Endodermal cell (in vitro differentiated cells): ENCODE measurements at regions not wholly inside any gene's neighbourhood (a gene's known extent, or its start where the extent isn't known, plus 50 kb on each side); places are given as distances from the start of the nearest gene placed in this dataset.

Source experiments
- DNase-seq: peaks from one replicate; pipeline ENCODE4 v3.0.0-alpha.2; 2017
- H3K27ac ChIP-seq: 2 replicates; pipeline ENCODE4 v1.5.1; 2013; ENCODE audit warnings: mild to moderate bottlenecking, low read depth, low read length, moderate library complexity
- H3K27me3 ChIP-seq: 2 replicates; pipeline ENCODE4 v1.6.1; 2013; ENCODE audit warnings: mild to moderate bottlenecking, low read length, moderate library complexity; ENCODE audit not compliant: insufficient read depth, control insufficient read depth, poor library complexity, severe bottlenecking
- H3K36me3 ChIP-seq: 2 replicates; pipeline ENCODE4 v1.7.0; 2013; ENCODE audit warnings: mild to moderate bottlenecking, low read length, moderate library complexity; ENCODE audit not compliant: control insufficient read depth, insufficient read depth
- H3K4me1 ChIP-seq: one replicate; pipeline ENCODE4 v1.7.0; 2013; ENCODE audit warnings: low read length; ENCODE audit not compliant: control insufficient read depth, insufficient read depth
- H3K4me3 ChIP-seq: 2 replicates; pipeline ENCODE4 v1.5.1; 2013; ENCODE audit warnings: mild to moderate bottlenecking, low read length, moderate library complexity
- H3K9ac ChIP-seq: 2 replicates; pipeline ENCODE4 v1.6.1; 2013; ENCODE audit warnings: mild to moderate bottlenecking, low read length, moderate library complexity; ENCODE audit not compliant: poor library complexity, severe bottlenecking; ENCODE audit errors: extremely low read depth
- H3K9me3 ChIP-seq: 2 replicates; pipeline ENCODE4 v1.6.1; 2013; ENCODE audit warnings: mild to moderate bottlenecking, low read length, moderate library complexity; ENCODE audit not compliant: control insufficient read depth
- H3K27ac Mint-ChIP-seq: 2 replicates; pipeline ENCODE4 v1.8.0; 2020; ENCODE audit warnings: mixed read lengths
- H3K27me3 Mint-ChIP-seq: 2 replicates; pipeline ENCODE4 v1.8.0; 2021; ENCODE audit warnings: mild to moderate bottlenecking, mixed read lengths; ENCODE audit not compliant: insufficient read depth
- H3K36me3 Mint-ChIP-seq: 2 replicates; pipeline ENCODE4 v1.8.0; 2020; ENCODE audit warnings: low read depth, mixed read lengths
- H3K4me1 Mint-ChIP-seq: 2 replicates; pipeline ENCODE4 v1.8.0; 2020; ENCODE audit warnings: mixed read lengths
- H3K4me3 Mint-ChIP-seq: 2 replicates; pipeline ENCODE4 v1.8.0; 2020; ENCODE audit warnings: mild to moderate bottlenecking, moderate library complexity, mixed read lengths
- H3K9me3 Mint-ChIP-seq: 2 replicates; pipeline ENCODE4 v1.8.0; 2020; ENCODE audit warnings: mild to moderate bottlenecking, mixed read lengths
- WGBS, 2 experiments: methylation state at CpG; one replicate each; pipeline versions ENCODE4 v1.1.5 to v1.1.7; 2013; ENCODE audit warnings: missing lambda C conversion rate in 2 of 2, mixed read lengths in 1 of 2; ENCODE audit not compliant: insufficient coverage in 1 of 2, insufficient read length in 1 of 2; 5-methylcytosine and 5-hydroxymethylcytosine counted together
- TF ChIP-seq, protein P1 (sequence below): fragments of 200-600 bp; sonication (generic); conservative IDR thresholded peaks from 2 replicates; pipeline ENCODE4 v1.5.0; 2021; ENCODE audit warnings: antibody characterized with exemption, mild to moderate bottlenecking

DNA sequence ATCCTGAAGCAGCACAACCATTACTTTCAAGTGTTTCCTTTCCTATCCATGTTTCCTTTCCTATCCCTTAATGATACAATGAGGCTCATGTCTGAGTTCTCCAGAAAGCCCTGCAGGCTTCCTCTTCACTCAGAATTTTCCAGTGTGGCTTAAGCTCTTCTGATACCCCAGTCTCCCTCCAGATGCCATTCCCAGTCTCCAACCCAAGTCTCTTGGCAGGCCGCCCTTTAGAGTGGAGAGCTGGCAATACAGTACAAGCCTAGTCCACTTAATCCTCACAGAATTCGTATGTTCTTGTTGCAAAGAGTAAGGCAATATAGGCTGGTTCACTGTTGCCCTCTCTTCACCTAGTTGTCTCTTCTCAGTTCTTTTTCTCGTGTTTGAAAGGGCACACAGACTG lies 503.9 kb upstream of the MDFIC2 start:
- no peak overlapping the region for H3K9ac ChIP-seq
- no peaks in the 10 kb centered on the region for H3K27me3 Mint-ChIP-seq
- H3K36me3 ChIP-seq, result no peaks in the 10 kb centered on the region
- H3K36me3 Mint-ChIP-seq, result no peaks in the 10 kb centered on the region
- H3K4me1 Mint-ChIP-seq, result no peaks in the 10 kb centered on the region
- TF ChIP-seq, protein P1, sequence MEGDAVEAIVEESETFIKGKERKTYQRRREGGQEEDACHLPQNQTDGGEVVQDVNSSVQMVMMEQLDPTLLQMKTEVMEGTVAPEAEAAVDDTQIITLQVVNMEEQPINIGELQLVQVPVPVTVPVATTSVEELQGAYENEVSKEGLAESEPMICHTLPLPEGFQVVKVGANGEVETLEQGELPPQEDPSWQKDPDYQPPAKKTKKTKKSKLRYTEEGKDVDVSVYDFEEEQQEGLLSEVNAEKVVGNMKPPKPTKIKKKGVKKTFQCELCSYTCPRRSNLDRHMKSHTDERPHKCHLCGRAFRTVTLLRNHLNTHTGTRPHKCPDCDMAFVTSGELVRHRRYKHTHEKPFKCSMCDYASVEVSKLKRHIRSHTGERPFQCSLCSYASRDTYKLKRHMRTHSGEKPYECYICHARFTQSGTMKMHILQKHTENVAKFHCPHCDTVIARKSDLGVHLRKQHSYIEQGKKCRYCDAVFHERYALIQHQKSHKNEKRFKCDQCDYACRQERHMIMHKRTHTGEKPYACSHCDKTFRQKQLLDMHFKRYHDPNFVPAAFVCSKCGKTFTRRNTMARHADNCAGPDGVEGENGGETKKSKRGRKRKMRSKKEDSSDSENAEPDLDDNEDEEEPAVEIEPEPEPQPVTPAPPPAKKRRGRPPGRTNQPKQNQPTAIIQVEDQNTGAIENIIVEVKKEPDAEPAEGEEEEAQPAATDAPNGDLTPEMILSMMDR, result no peak
- 83 to 93% methylated on average over 2 to 3 of the region's 3 CpGs for WGBS, 2 experiments
- DNase-seq, result no peak
- no peak overlapping the region for H3K27ac Mint-ChIP-seq
- H3K4me3 ChIP-seq, result no peak overlapping the region
- H3K9me3 ChIP-seq, result no peaks in the 10 kb centered on the region
- H3K27me3 ChIP-seq, result no peaks in the 10 kb centered on the region
- H3K27ac ChIP-seq, result no peak overlapping the region
- H3K9me3 Mint-ChIP-seq, result peaks cover 10% of the 10 kb centered on the region
- H3K4me3 Mint-ChIP-seq, result no peak overlapping the region
- H3K4me1 ChIP-seq, result no peaks in the 10 kb centered on the region

GRCh38 chr3:70815817-70816216 lies 503.4 kb upstream of the MDFIC2 start:
- H3K4me3 ChIP-seq, result no peak overlapping the region
- no peaks in the 10 kb centered on the region for H3K27me3 ChIP-seq
- no peak overlapping the region for H3K27ac ChIP-seq
- WGBS, 2 experiments, result 87% methylated on average over 4 of the region's 4 CpGs; no CpG with 5 or more reads in 1 of the 2 experiments
- no peaks in the 10 kb centered on the region for H3K4me1 ChIP-seq
- Mint-ChIP-seq H3K27me3 (no peaks in the 10 kb centered on the region), H3K36me3 (no peaks in the 10 kb centered on the region), H3K4me1 (no peaks in the 10 kb centered on the region), H3K4me3 (no peak overlapping the region), H3K27ac (no peak overlapping the region), H3K9me3 (peaks cover 10% of the 10 kb centered on the region)
- TF ChIP-seq, protein P1, result no peak
- no peaks in the 10 kb centered on the region for H3K36me3 ChIP-seq
- H3K9ac ChIP-seq, result no peak overlapping the region
- no peak for DNase-seq
- no peaks in the 10 kb centered on the region for H3K9me3 ChIP-seq

DNA sequence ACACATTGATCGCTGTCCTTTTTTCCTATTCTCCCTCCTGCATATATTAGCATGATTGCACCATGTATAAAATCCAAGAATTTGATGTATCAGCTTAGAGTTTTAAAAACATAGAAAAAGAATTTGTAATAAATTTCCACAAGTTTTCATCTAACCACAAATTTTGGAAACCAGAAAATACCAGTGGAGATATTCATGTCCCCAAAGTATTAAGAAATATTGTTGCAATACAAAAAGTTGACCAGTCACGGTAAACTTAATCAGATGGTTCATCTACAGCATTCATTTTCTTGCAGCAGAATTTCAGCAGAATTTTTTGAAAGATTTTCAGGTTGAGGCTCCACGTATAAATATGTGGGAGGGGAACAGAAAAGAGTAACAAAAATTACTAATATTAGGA lies 500.9 kb upstream of the MDFIC2 start:
- Mint-ChIP-seq H3K4me1 (no peaks in the 10 kb centered on the region), H3K4me3 (no peak overlapping the region), H3K27me3 (no peaks in the 10 kb centered on the region), H3K36me3 (no peaks in the 10 kb centered on the region), H3K9me3 (peaks cover 10% of the 10 kb centered on the region), H3K27ac (no peak overlapping the region)
- no peak overlapping the region for H3K9ac ChIP-seq
- H3K36me3 ChIP-seq, result no peaks in the 10 kb centered on the region
- H3K4me3 ChIP-seq, result no peak overlapping the region
- 83 to 95% methylated on average over 1 to 3 of the region's 3 CpGs for WGBS, 2 experiments
- H3K27me3 ChIP-seq, result no peaks in the 10 kb centered on the region
- TF ChIP-seq, protein P1, result no peak
- no peaks in the 10 kb centered on the region for H3K9me3 ChIP-seq
- no peaks in the 10 kb centered on the region for H3K4me1 ChIP-seq
- DNase-seq, result no peak
- no peak overlapping the region for H3K27ac ChIP-seq
